NCI-H82 treated with DMSO at 0.1 percent for 48 hours (cell line): ENCODE measurements at regions not wholly inside any gene's neighbourhood (a gene's known extent, or its start where the extent isn't known, plus 50 kb on each side); places are given as distances from the start of the nearest gene placed in this dataset.
"Not testable (repeated sequence)": the region's sequence is repeated elsewhere in the genome, so short reads cannot be mapped to it uniquely, and the experiment has no call there.

Experiments used
- DNase-seq: peaks from one replicate; lab custom pipeline; 2025; ENCODE audit not compliant: unreplicated experiment; lab: John Stamatoyannopoulos, UW

DNA sequence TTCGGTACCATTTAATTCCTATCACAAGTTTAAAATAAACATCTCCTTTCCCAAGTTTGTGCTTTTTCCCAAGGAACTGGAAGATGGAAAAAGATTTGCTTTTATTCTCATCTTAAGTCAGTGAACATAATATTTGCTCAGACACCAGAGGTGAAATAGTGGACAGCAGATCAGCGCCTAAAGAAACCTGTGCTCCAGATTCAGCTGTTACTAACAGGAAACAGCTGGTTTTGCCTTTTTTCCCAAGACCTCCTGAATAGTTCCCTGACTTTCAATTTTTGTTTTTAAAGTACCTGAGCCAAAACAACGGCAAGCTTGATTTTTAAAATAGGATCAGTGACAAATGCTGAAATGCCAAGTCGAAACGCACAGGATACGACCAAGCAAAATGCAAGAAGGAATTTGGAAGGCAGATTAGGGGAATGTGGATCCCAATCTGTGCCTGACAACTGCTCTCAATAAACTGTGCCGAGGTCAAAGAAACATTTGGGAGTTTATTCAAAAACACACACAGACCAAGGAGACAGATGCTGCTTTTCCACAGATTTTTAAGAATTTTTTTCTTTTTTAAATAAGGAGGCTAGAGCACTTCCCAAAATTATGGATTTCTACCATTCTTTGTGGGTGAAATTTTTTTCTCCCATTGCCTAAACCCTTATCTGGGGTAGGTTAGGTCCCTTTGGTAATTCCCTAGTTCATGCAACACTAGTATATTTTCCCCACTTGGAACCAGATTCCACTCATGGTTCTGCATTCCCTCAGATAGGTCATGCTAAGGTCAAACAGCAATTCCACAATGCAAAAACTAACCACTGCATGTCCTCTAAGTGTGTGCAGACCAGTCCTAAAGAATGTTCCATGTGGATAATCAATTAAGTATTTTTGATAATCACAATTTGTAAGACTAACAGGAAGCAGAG, 121.5 kb upstream of the PDE1A start:
- DNase-seq = no peak

DNA sequence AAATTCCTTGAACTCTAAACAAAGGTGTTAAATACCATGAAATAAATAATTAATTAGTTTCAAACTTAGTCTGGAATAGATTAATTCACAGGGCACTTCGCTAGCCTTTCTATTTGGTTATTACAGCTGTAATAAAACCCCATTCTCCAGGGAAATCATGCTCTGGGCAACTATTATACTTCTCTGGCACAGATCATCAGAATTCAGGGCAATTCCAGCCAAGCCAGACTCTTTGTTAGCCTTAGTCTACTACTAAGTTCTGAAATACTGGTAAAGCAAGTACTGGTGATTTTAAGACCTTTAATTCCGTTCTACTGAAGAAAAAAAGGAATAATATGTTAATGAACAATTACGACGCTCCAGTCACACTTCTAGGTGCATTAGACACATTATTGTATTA, 123.4 kb upstream of the PDE1A start:
- no peak for DNase-seq

DNA sequence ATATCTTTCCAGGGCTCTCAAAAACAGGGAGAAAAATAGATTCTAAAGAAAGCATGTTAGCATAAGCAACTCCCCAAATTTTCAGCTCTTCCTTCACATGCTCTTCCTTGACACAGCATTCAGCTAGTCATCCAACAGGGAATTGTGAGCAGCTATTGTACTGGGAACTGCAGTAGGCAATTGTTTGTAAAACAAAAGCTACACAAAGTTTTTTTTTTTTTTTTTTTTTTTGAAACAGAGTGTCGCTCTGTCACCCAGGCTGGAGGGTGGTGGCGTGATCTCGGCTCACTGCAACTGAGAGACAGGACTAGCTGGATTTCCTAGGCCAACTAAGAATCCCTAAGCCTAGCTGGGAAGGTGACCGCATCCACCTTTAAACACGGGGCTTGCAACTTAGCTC, 125.4 kb upstream of the PDE1A start:
- DNase-seq = not testable (repeated sequence)

DNA sequence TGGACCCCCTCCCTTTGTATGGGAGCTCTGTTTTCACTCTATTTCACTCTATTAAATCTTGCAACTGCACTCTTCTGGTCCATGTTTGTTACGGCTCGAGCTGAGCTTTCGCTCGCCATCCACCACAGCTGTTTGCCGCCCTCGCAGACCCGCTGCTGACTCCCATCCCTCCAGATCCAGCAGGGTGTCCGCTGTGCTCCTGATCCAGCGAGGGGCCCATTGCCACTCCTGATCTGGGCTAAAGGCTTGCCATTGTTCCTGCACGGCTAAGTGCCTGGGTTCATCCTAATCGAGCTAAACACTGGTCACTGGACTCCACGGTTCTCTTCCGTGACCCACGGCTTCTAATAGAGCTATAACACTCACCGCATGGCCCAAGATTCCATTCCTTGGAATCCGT, 125.9 kb upstream of the PDE1A start:
- DNase-seq = not testable (repeated sequence)

DNA sequence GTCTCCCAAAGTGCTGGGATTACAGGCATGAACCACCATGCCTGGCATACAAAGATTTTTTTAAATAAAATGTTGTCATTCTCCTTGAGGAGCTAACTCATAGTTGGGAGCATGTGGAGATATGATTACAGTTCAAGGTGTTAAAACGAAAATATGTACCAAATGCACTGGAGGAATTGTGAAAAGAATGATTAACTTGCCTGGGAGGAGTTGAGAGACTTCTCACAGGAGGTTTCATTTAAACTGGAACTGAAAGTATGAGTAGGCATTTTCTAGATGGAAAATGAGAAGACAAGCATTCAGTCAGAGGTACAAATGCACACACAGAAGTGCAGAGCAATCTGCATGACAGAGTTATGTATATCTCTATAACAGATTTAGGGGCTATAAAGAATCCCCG, 126.6 kb upstream of the PDE1A start:
- no peak for DNase-seq

DNA sequence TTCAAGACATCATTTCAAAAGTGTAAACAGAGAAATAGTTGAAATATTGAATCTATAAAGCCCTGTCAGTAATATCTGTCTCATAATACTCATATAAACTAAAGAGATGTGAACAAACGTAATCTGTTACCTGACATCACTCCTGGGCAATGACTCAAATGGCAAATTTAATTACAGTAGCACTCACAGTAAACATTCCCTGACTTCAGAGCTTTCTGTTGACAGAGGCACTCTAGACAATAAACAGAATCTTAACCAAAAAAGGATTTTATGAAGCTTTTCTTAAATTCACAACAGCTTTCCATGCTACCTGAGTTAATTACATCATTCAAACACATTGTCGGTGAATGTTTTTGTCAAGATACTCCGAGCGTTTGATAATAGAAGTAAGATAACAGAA, 128.1 kb upstream of the PDE1A start:
- no peak for DNase-seq

DNA sequence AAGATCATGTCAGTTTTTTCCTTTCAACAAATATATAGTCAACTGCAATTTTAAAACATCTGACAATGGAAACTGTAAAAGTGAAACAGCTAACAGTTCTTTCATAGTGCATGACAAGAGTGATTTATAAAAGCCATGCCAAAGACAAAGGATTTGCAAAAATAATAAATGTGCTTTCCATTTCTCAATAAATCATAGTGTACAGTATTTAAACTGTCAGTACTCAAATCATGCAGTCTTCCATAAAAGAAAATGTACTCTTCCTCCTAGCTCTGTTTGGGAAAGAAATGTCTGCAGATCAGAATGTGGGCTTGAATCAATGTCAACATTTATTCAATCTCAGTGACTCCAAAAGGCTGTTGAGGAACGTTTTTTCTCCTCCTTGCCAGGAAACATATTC, 131.7 kb upstream of the PDE1A start:
- no peak for DNase-seq

DNA sequence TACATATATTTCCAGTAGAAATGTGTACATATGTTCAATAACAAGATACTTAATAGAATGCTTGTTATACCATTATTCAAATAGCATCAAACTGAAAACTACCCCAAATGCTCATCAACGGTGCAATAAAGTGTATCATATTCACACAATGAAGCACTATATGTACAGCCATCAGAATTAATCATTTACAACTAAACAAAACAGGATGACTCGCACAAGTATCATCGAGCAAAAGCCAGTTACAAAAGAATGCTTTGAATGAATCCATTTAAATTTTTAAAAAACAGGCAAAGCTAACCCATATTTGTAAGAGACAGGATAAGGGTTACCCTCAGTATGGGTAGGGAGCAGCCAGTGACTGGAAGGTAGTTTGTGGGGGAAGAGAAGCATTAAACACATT, 132.8 kb upstream of the PDE1A start:
- DNase-seq = no peak

DNA sequence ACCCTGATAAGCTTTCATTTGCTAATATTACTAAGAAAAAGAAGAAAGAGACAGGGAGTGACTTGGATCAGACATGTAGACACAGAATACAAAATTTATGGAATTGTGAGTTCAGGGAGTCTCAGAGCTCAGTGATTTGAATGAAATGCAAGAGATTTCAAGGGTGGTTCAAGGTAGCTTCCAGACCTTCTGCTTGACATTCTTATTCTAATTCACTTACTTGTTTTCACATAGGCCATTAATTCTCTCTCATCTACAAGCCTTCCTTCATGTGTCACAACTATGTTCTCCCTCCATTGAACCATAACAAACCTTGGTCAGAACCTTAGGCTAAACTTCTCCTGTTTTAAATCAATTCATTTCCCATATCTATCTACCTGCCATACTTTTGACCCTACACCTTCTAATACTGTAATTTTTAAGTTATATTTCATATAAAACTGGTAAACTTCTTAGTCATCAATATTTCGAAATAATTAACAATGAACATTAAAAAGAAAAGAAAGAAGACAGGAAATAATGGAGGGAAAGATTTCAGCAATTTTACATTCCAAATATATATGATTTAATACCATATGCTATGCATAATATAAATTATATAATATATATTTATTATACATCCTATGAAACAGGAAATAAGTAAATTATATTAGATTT, 139.2 kb upstream of the PDE1A start:
- no peak for DNase-seq

DNA sequence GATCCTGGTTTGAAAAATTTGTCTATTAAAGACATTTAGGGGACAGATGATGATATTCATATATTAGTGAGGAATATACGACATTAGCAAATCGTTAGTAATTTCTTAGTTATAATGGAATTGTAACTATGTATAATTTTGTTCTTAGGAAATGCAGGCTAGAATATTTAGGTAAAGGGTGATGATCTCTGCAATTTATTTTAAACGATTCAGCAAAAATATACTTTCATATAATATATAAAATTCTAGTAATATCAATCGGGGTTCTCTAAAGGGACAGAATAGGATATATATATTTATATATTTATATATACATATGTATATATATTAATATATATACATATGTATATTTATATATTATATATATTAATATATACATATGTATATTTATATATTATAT, 142.5 kb upstream of the DNAJC10 start:
- no peak for DNase-seq

DNA sequence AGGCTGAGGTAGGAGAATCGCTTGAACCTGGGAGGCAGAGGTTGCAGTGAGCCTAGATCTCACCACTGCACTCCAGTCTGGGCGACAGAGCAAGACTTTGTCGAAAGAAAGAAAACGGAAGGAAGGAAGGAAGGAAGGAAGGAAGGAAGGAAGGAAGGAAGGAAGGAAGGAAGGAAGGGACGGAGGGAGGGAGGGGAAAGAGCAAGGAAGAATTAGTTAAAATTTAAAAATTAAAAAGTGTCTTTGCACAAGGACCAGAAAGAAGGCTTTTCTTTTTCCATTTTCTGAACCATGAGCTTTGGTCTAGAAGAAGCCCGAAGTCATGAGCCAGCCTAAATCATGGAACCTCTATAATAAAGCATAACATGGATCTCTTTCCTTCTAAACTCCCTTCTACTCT, 138.2 kb upstream of the DNAJC10 start:
- no peak for DNase-seq

DNA sequence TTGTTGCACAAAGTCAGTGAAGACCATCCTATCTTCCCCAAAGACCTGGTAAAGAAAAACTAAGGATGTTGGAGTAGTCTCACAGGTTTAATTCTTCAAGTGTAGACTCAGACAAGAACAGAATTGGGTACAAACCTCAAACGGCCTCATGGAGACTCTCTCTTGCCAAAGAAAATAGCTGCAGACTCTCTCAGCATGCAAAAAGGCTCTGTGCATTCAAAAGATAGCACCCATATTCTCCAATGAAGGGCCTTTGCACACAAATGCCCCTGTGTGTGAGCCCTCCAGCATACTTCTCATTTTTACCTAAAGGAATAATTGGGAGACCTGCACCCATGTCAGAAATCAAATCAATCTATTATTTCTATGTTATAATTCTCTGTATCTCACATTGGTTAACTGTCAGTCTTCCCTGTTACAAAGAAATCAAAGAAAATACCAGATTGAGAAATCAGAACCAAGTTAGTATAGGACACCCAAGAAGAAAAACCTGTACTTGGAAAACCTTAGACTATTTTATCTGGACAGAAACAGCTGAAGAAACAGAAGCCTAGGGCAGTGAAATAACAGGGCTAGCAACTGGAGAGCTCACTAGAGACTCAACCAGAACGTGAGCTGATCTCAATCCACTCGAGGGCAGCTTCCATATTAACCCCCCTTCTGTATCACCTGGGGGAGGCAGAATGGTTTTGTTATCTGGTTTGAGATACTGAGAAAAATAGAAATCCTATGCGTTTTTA, 134.7 kb upstream of the DNAJC10 start:
- no peak for DNase-seq

DNA sequence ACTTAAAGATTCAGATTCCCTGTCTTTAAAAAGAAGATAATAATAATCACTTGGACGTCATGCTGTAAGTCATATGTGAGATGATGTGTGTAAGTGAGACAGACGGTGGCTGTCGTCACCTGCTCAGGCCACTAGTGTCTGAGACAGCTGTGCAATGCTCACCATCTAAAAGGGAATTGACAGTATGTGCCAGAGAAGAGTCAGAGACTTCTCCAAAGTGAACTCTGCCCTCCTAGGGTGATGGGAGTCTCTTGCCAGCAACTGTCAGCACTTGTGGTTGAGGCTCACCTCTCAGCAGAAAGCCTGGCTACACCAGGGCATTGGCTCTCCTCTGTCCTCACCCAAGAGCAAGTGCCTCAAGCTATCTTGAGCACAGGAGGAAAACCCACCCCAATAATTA, 131.6 kb upstream of the DNAJC10 start:
- no peak for DNase-seq

DNA sequence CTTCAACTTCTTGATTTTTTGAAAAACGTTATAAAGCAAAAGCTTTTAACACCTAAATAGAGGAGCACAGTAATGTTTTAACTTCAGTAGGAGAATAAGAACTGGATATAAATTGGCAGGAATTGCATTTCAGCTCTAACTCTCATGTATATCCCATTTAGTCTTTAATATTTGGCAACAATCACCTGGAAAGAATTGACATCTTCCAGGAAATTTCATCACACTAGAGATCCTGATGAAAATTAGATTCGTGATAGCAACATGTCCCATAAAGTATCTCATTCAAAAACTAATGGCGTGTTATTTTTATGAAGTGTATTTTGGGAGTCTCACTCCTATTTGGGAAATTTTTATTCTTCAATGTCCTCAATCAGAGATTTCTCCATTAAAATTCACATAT, 131.1 kb upstream of the DNAJC10 start:
- DNase-seq = no peak

DNA sequence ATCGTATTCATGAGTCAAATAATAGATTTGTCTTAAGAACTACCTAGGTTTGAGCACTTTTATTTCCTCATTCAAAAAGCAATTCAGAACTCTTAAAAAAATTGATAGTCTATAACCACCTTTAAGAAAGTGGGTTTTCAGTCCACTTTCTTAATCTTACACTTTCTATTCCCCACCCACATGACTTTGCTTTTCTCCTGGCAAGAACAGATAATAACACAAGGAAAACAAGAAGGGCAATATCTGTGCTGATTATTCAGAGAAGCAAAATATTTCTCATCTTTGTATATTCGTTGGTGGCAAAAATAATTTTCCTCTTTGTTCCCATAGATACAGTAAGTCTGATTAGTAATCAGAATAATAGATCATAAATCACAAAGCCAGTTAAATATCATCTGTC, 130.6 kb upstream of the DNAJC10 start:
- no peak for DNase-seq

DNA sequence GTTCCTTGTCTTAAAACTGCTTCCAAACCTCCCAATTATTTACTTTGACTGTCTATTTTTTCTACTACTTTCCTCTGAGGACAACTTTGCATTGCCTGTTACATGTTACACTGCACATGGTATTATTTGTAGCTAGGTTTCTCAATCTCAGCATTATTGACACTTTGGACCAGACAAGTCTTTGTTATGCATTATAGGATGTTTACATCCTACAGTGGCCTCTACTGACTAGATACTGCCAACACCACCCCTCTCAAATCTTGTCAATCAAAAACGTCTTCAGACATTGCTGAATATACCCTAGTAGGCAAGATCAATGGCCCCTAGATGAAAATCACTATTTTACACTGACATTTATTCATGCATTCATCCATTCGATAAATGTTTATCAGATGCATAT, 129.6 kb upstream of the DNAJC10 start:
- no peak for DNase-seq

DNA sequence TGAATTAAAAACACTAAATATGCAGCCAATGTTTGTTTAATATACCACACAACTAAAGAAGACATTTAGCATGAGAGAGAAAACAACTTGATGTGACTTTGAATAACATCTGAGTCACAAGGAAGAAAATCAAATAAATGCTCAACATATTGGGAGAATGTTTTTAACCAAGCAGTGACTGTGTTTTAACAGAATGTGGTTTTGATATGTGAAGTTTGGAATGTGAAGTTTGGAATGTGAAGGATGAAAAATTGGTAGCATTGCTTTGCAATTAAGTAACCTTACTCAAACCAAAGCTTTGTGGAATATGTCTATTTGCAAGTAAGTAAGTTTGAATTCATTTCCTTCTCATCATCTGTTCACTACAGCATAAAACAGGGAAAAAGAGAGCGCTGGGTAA, 128.2 kb upstream of the DNAJC10 start:
- no peak for DNase-seq

DNA sequence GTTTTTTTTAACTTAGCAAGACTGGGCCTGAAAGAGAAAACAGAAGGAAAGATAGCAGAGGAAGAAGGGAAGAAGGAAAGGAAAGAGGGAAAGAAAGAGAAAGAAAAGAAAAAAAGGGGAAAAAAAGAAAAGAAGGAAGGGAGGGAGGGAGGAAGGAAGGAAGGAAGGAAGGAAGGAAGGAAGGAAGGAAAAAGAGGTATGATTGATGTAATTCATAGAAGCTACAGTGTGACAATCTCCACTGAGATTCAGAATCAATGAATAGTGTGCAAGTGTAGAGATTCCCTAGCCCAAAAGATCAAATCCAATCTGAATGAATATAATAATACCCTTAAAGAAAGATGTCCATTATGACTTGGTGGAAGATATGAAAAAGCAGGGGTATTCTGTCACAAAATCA, 126.9 kb upstream of the DNAJC10 start:
- no peak for DNase-seq

DNA sequence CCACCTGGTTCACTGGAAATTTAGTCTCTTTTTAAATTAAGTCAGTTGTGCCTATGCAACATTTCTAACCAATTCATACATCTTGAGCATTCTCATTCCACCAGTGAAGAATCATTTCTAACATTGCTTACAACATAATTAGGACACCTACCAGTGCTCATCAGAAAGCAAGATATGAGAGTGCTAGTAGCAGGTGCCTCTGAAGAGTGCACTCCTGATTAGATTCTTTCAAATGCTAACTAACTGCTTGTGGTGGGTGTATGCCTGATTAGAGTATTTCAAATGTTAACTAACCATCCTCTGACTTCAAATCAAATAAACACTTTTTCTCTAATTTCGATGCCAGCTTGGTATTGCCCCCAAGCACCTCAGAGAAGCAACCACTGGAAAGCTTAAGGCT, 124.3 kb upstream of the DNAJC10 start:
- DNase-seq = no peak

DNA sequence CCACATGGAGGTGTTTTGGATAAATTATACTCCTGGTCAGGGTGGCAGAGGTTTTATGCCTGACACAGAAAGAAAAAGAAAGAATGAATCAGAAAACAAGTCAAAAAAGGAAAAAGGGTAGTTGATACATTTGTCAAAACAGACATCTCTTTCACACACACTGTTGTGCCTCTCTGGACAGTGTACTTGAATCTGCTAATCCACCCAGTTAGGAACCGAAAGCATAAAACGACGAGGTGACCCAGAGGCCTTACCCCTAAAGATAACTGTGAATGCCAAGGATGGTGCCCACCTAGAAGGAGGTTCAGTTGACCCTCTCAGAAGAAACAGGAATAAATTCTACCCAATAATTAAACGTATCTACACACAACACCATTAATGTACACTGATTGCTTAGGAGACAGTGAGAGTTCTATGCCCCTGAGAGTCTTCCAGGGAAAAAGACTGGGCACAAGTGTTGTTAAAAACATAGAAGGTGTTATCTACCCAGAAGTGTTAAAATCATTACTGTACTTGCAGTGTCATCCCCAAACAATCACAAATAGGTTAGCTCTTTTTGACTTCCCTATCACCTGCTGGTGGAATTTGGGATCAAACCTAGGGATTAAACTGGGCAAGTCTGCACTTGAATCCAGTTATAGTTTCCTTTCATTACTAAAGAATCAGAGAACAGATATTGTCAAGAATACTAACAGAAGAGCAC, 123.2 kb upstream of the DNAJC10 start:
- DNase-seq = no peak

DNA sequence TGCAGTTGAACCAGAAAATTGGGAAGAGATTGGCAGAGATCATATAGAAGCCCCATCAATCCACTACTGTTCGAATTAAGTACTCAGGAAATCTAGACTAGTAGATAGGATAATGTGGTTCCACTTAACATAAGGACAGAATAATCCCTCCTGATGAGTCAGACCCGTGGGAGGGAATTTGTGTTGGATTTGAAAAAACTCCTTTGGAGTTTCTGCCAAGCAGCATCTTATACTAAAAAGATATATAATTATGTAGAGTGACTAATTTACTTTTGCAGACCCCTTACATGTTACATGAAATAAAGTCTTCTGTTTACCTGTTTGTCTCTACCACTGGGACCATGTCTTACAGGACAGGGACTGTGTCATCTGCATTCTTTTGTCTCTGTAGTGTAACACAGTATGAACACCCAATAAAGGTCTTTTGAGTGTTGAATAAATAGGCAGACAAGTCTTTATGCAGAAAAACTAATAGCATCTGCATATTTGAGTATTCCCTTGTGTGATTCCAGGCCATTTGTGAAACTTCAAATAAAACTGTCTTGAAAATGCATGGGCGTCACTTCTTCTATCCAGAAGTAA, 122.6 kb upstream of the DNAJC10 start:
- DNase-seq = peak; percentile 63
